IMR-90 (cell line): ENCODE measurements at regions not wholly inside any gene's neighbourhood (a gene's known extent, or its start where the extent isn't known, plus 50 kb on each side); places are given as distances from the start of the nearest gene placed in this dataset.

Experiments used
- ATAC-seq: fragments of 200-7000 bp; cut with Tn5 transposase; 2 replicates; pipeline ENCODE4 v1.9.1; 2020; ENCODE audit warnings: low read depth, mild to moderate bottlenecking, moderate library complexity
- BruUV-seq: library from RNA; stranded (reverse); fragments of 400-500 nt; replicated peaks from 2 replicates; lab custom pipeline; 2021; lab: Mats Ljungman, UMichigan
- CTCF ChIA-PET: fragments of 300-600 bp; formaldehyde crosslinking; extraction: SDS; loops from one replicate; lab custom pipeline; 2021; ENCODE audit warnings: antibody characterized with exemption; lab: Yijun Ruan, JAX
- POLR2A ChIA-PET: fragments of 300-600 bp; sonication (Branson Sonifier 250); formaldehyde crosslinking; loops from one replicate; lab custom pipeline; 2022; ENCODE audit warnings: antibody characterized with exemption; ENCODE audit not compliant: unreplicated experiment; lab: Charles Lee
- DNase-seq: peaks from one replicate; pipeline ENCODE4 v3.0.0; 2013
- H2AFZ ChIP-seq: replicated peaks from 2 replicates; pipeline ENCODE3; 2013; ENCODE audit warnings: low read length, mild to moderate bottlenecking; ENCODE audit not compliant: poor library complexity
- H2AK5ac ChIP-seq: 2 replicates; pipeline ENCODE4 v1.6.1; 2013; ENCODE audit warnings: low read depth, low read length, inconsistent platforms
- H2AK9ac ChIP-seq: replicated peaks from 2 replicates; pipeline ENCODE3; 2013; ENCODE audit warnings: mild to moderate bottlenecking, low read depth, low read length, moderate library complexity; ENCODE audit not compliant: poor library complexity
- H2BK120ac ChIP-seq: 2 replicates; pipeline ENCODE4 v1.6.1; 2013; ENCODE audit warnings: low read depth, low read length, inconsistent platforms
- H2BK15ac ChIP-seq: 3 replicates; pipeline ENCODE4 v1.6.1; 2013; ENCODE audit warnings: low read depth, low read length, inconsistent platforms
- H2BK20ac ChIP-seq: 2 replicates; pipeline ENCODE4 v1.6.1; 2013; ENCODE audit warnings: low read depth, mild to moderate bottlenecking, inconsistent platforms, low read length, moderate library complexity
- H2BK5ac ChIP-seq: 2 replicates; pipeline ENCODE4 v1.6.1; 2013; ENCODE audit warnings: mild to moderate bottlenecking, low read depth, low read length, inconsistent platforms; ENCODE audit not compliant: poor library complexity, severe bottlenecking
- H3K14ac ChIP-seq: replicated peaks from 2 replicates; pipeline ENCODE4 v1.6.1; 2013; ENCODE audit warnings: low read depth, low read length, inconsistent platforms
- H3K18ac ChIP-seq: 2 replicates; pipeline ENCODE4 v1.6.1; 2013; ENCODE audit warnings: low read depth, low read length, control low read depth
- H3K23ac ChIP-seq: 2 replicates; pipeline ENCODE4 v1.6.1; 2013; ENCODE audit warnings: low read depth, low read length, inconsistent platforms
- H3K27ac ChIP-seq: 2 replicates; pipeline ENCODE4 v1.5.1; 2013; ENCODE audit warnings: mild to moderate bottlenecking, control low read depth, low read length; ENCODE audit not compliant: insufficient read depth
- H3K27me3 ChIP-seq: 2 replicates; pipeline ENCODE4 v1.6.1; 2013; ENCODE audit warnings: low read length; ENCODE audit not compliant: control insufficient read depth, insufficient read depth
- H3K36me3 ChIP-seq: 2 replicates; pipeline ENCODE4 v1.6.1; 2013; ENCODE audit warnings: low read length, mixed read lengths; ENCODE audit not compliant: control insufficient read depth, insufficient read depth
- H3K4ac ChIP-seq: 2 replicates; pipeline ENCODE4 v1.6.1; 2013; ENCODE audit warnings: low read depth, low read length, inconsistent platforms
- H3K4me1 ChIP-seq: 2 replicates; pipeline ENCODE4 v1.6.1; 2013; ENCODE audit warnings: low read length, mixed read lengths; ENCODE audit not compliant: control insufficient read depth, insufficient read depth
- H3K4me2 ChIP-seq: 2 replicates; pipeline ENCODE4 v1.6.1; 2013; ENCODE audit warnings: low read depth, mild to moderate bottlenecking, control low read depth, low read length, moderate library complexity
- H3K4me3 ChIP-seq: 2 replicates; pipeline ENCODE4 v1.5.1; 2013; ENCODE audit warnings: low read depth, mild to moderate bottlenecking, control low read depth, low read length, moderate library complexity; ENCODE audit not compliant: insufficient read depth
- H3K56ac ChIP-seq: 2 replicates; pipeline ENCODE4 v1.6.1; 2013; ENCODE audit warnings: low read length, inconsistent platforms; ENCODE audit not compliant: insufficient read depth; ENCODE audit errors: extremely low read depth
- H3K79me1 ChIP-seq, 2 experiments: 2 replicates each; pipeline ENCODE4 v1.6.1; 2013; ENCODE audit warnings: low read length in 2 of 2, inconsistent platforms in 1 of 2, low read depth in 1 of 2
- H3K9ac ChIP-seq: 2 replicates; pipeline ENCODE4 v1.6.1; 2013; ENCODE audit warnings: low read depth, low read length, control low read depth
- H3K9me1 ChIP-seq: 2 replicates; pipeline ENCODE4 v1.6.1; 2013; ENCODE audit warnings: low read length, inconsistent platforms; ENCODE audit not compliant: insufficient read depth
- H3K9me3 ChIP-seq: 2 replicates; pipeline ENCODE4 v1.6.1; 2013; ENCODE audit warnings: low read length; ENCODE audit not compliant: control insufficient read depth, insufficient read depth
- H4K20me1 ChIP-seq: 2 replicates; pipeline ENCODE4 v1.6.1; 2013; ENCODE audit warnings: low read length, inconsistent platforms; ENCODE audit not compliant: insufficient read depth
- H4K5ac ChIP-seq: 2 replicates; pipeline ENCODE4 v1.6.1; 2013; ENCODE audit warnings: mild to moderate bottlenecking, low read depth, low read length, control low read depth
- H4K8ac ChIP-seq, 2 experiments: 2 replicates each; pipeline ENCODE4 v1.6.1; 2013; ENCODE audit warnings: low read depth in 2 of 2, low read length in 2 of 2, control low read depth in 1 of 2, inconsistent platforms in 1 of 2
- H4K91ac ChIP-seq: 2 replicates; pipeline ENCODE4 v1.6.1; 2013; ENCODE audit warnings: low read depth, low read length, inconsistent platforms; ENCODE audit not compliant: insufficient read depth
- BHLHE40 ChIP-seq: fragments of 150-350 bp; IDR thresholded peaks from 2 replicates; pipeline ENCODE4 v1.6.1; 2016; ENCODE audit warnings: mild to moderate bottlenecking, low read depth, low read length
- CEBPB ChIP-seq: IDR thresholded peaks from 2 replicates; pipeline ENCODE4 v1.6.1; 2012; ENCODE audit warnings: low read depth, low read length, improper control_type of control experiment
- CHD1 ChIP-seq: IDR thresholded peaks from 2 replicates; pipeline ENCODE4 v1.6.1; 2012; ENCODE audit warnings: low read depth, low read length, improper control_type of control experiment
- CTCF ChIP-seq: conservative IDR thresholded peaks from 2 replicates; pipeline ENCODE4 v1.5.1; 2012; ENCODE audit warnings: mild to moderate bottlenecking, low read depth, low read length, improper control_type of control experiment
- FOS ChIP-seq: fragments of 150-350 bp; IDR thresholded peaks from 2 replicates; pipeline ENCODE4 v1.6.1; 2016; ENCODE audit warnings: low read depth, low read length
- MAFK ChIP-seq: IDR thresholded peaks from 2 replicates; pipeline ENCODE4 v1.6.1; 2012; ENCODE audit warnings: low read depth, low read length, improper control_type of control experiment
- MAZ ChIP-seq: IDR thresholded peaks from 2 replicates; pipeline ENCODE4 v1.6.1; 2012; ENCODE audit warnings: low read depth, mild to moderate bottlenecking, low read length, improper control_type of control experiment, moderate library complexity, borderline replicate concordance
- MXI1 ChIP-seq: IDR thresholded peaks from 2 replicates; pipeline ENCODE4 v1.6.1; 2012; ENCODE audit warnings: low read depth, mild to moderate bottlenecking, low read length, moderate library complexity, borderline replicate concordance
- NFE2L2 ChIP-seq: fragments of 150-350 bp; IDR thresholded peaks from 2 replicates; pipeline ENCODE4 v1.6.1; 2016; ENCODE audit warnings: low read depth, mild to moderate bottlenecking, low read length
- POLR2A ChIP-seq: IDR thresholded peaks from 2 replicates; pipeline ENCODE4 v1.6.1; 2012; ENCODE audit warnings: mild to moderate bottlenecking, low read depth, low read length
- RAD21 ChIP-seq: IDR thresholded peaks from 2 replicates; pipeline ENCODE4 v1.6.1; 2012; ENCODE audit warnings: low read length, improper control_type of control experiment
- RCOR1 ChIP-seq: IDR thresholded peaks from 2 replicates; pipeline ENCODE4 v1.6.1; 2012; ENCODE audit warnings: mild to moderate bottlenecking, low read length, improper control_type of control experiment; ENCODE audit not compliant: insufficient replicate concordance
- RFX5 ChIP-seq: IDR thresholded peaks from 2 replicates; pipeline ENCODE4 v1.8.0; 2012; ENCODE audit warnings: low read depth, mild to moderate bottlenecking, low read length, moderate library complexity
- SMC3 ChIP-seq: fragments of 150-350 bp; IDR thresholded peaks from 2 replicates; pipeline ENCODE4 v1.6.1; 2016; ENCODE audit warnings: low read depth, mild to moderate bottlenecking, antibody characterized with exemption, low read length, moderate library complexity
- dilution Hi-C: fragments of 300-500 bp; cut with HindIII; formaldehyde crosslinking; loops from one replicate; pipeline ENCODE4 v1.14.3; 2018; ENCODE audit warnings: low sequenced_read_pairs; ENCODE audit not compliant: unreplicated experiment
- in situ Hi-C: fragments of 300-500 bp; cut with MboI; formaldehyde crosslinking; loops from 3 replicates; pipeline ENCODE4 v1.14.3; 2019; ENCODE audit warnings: low sequenced_read_pairs, inconsistent platforms, mixed read lengths
- intact Hi-C: fragments of 100-400 bp; cut with micrococcal nuclease; formaldehyde crosslinking; loops from 2 replicates; pipeline ENCODE4 v1.10.0; 2022
- TF ChIP-seq, protein P1 (sequence below): fragments of 150-350 bp; IDR thresholded peaks from 2 replicates; pipeline ENCODE4 v1.6.1; 2017; ENCODE audit warnings: mild to moderate bottlenecking, antibody characterized with exemption, low read length, low read depth
- TF ChIP-seq, protein P2 (sequence below): fragments of 150-350 bp; IDR thresholded peaks from 2 replicates; pipeline ENCODE4 v1.6.1; 2016; ENCODE audit warnings: low read depth, mild to moderate bottlenecking, low read length, moderate library complexity, borderline replicate concordance

DNA sequence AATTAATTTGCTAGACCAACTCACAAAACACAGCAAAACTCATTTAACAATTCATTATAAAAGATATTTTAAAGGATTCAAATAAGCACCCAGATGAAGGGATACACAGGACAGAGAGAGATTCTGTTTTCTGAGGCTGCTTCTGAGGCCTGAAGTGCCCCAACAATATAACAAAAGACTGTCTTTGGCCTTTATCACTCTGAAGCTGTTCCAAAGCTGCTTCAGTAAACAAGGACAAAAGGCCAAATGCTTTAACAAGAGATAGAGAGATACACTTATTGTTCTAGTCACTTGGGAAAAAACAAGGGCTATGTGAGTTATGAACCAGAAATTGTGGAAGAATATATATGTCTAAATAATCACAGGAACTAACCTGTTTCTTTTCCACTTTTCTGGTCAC is 223.7 kb downstream of the CXCL12 start:
- Histone ChIP-seq H2BK15ac (no peak overlapping the region), H3K4me1 (no peaks in the 10 kb centered on the region), H3K4ac (no peak overlapping the region), H2AFZ (no peak overlapping the region), H3K56ac (no peak overlapping the region), H3K14ac (no peak overlapping the region), H3K9me3 (peaks cover 3% of the 10 kb centered on the region), H3K4me2 (no peak overlapping the region), H3K9me1 (no peaks in the 10 kb centered on the region), H4K20me1 (no peaks in the 10 kb centered on the region), H3K79me1 (no peaks in the 10 kb centered on the region), H3K9ac (no peak overlapping the region), H3K18ac (no peak overlapping the region), H2AK9ac (no peak overlapping the region), H4K8ac (no peak overlapping the region), H2BK5ac (no peak overlapping the region), H3K4me3 (no peak overlapping the region), H3K23ac (no peak overlapping the region), H3K36me3 (no peaks in the 10 kb centered on the region), H2BK20ac (no peak overlapping the region), H3K27me3 (peaks cover 3% of the 10 kb centered on the region; the same call in 1 of the 2 replicates), H3K27ac (no peak overlapping the region), H4K91ac (no peak overlapping the region), H2BK120ac (no peak overlapping the region), H4K5ac (no peak overlapping the region), H2AK5ac (no peak overlapping the region)
- no peak for DNase-seq
- TF ChIP-seq CTCF (no peak), BHLHE40 (no peak), MAFK (no peak), POLR2A (no peak), FOS (no peak), RCOR1 (no peak), NFE2L2 (no peak), CHD1 (no peak), RFX5 (no peak), CEBPB (no peak), MAZ (no peak), SMC3 (no peak), MXI1 (no peak), RAD21 (no peak)
- TF ChIP-seq, protein P1, sequence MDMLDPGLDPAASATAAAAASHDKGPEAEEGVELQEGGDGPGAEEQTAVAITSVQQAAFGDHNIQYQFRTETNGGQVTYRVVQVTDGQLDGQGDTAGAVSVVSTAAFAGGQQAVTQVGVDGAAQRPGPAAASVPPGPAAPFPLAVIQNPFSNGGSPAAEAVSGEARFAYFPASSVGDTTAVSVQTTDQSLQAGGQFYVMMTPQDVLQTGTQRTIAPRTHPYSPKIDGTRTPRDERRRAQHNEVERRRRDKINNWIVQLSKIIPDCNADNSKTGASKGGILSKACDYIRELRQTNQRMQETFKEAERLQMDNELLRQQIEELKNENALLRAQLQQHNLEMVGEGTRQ, result no peak
- TF ChIP-seq, protein P2, sequence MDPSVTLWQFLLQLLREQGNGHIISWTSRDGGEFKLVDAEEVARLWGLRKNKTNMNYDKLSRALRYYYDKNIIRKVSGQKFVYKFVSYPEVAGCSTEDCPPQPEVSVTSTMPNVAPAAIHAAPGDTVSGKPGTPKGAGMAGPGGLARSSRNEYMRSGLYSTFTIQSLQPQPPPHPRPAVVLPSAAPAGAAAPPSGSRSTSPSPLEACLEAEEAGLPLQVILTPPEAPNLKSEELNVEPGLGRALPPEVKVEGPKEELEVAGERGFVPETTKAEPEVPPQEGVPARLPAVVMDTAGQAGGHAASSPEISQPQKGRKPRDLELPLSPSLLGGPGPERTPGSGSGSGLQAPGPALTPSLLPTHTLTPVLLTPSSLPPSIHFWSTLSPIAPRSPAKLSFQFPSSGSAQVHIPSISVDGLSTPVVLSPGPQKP, result no peak
- ATAC-seq, result no peak
- in situ Hi-C loops, result no loop called here
- dilution Hi-C loops, result no loop called here
- ChIA-PET POLR2A (no interaction called here), CTCF (no interaction called here)
- intact Hi-C loops, result no loop called here
- BruUV-seq, result no TSS peak
